ENCODE measurements at regions not wholly inside any gene's neighbourhood (a gene's known extent, or its start where the extent isn't known, plus 50 kb on each side); places are given as distances from the start of the nearest gene placed in this dataset.

DNA sequence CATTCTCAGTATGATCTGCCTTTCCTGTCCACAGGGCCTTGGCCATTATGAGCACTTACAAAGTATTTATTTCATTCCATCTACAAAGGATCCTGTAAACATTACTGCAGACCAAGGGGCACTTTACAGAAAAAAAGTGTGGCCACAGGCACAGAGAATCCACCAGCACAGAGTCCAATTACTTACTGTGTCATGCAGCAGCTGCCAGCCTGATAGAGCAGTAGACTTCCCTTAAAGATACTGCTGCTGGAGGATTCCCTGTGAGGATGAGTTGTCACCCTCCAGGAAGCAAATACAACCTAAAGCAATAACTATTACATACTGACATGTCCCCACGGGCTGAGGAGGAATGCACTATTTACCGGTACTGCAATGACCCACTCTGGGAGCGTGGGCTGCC, 97.1 kb upstream of the COG2 start:
- no peak overlapping the region for H3K4me3 ChIP-seq (ENCODE audit: low read length in 3 of 3)
- no peak overlapping the region for H3K9ac ChIP-seq (ENCODE audit: low read length in 3 of 3)
- H3K27me3 ChIP-seq (ENCODE audit: control insufficient read depth, insufficient read depth, low read length) = no peaks in the 10 kb centered on the region
- no peaks in the 10 kb centered on the region for H3K9me3 ChIP-seq (ENCODE audit: control insufficient read depth in 2 of 3, insufficient read depth in 1 of 3, low read length in 3 of 3)
- DNase-seq (no peak), FAIRE-seq (no peak)
- intact Hi-C loops (cut with DNase I) = no loop called here
- H3K27ac ChIP-seq (ENCODE audit: low read depth in 2 of 2, low read length in 2 of 2) = no peak overlapping the region
- TF ChIP-seq, protein P1, sequence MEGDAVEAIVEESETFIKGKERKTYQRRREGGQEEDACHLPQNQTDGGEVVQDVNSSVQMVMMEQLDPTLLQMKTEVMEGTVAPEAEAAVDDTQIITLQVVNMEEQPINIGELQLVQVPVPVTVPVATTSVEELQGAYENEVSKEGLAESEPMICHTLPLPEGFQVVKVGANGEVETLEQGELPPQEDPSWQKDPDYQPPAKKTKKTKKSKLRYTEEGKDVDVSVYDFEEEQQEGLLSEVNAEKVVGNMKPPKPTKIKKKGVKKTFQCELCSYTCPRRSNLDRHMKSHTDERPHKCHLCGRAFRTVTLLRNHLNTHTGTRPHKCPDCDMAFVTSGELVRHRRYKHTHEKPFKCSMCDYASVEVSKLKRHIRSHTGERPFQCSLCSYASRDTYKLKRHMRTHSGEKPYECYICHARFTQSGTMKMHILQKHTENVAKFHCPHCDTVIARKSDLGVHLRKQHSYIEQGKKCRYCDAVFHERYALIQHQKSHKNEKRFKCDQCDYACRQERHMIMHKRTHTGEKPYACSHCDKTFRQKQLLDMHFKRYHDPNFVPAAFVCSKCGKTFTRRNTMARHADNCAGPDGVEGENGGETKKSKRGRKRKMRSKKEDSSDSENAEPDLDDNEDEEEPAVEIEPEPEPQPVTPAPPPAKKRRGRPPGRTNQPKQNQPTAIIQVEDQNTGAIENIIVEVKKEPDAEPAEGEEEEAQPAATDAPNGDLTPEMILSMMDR (IDR thresholded peaks at IDR 0.05; ENCODE audit: borderline replicate concordance, extremely low read depth, insufficient read depth) = no peak
- H3K4me1 ChIP-seq (ENCODE audit: control insufficient read depth in 2 of 3, insufficient read depth in 2 of 3, low read depth in 1 of 3, low read length in 3 of 3) = peaks cover 0 to 4% (median 0%) of the 10 kb centered on the region in 3 donors
- no peaks in the 10 kb centered on the region for H3K36me3 ChIP-seq (ENCODE audit: control insufficient read depth in 2 of 3, insufficient read depth in 3 of 3, low read length in 3 of 3)

DNA sequence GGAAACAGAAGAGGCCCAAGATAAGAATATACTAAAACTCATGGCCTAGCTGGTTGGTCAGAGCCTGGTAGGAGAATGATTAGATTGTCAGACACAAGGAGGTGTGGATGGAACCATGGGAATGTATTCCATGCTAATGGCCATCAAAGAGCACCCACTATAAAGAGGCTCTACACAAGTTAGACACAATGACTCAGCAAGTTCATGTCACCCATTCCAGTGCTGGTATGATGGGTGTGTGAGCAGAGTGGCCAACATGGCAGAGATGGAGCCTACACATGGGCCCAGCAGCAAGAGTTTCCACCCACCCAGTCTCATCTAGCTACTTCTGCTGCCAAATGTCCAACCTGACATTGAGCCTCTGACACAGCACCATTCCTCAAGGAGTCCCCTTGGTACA, 97.5 kb upstream of the COG2 start:
- Histone ChIP-seq H3K9me3 (ENCODE audit: control insufficient read depth in 2 of 3, insufficient read depth in 1 of 3, low read length in 3 of 3) (no peaks in the 10 kb centered on the region), H3K4me3 (ENCODE audit: low read length in 3 of 3) (no peak overlapping the region), H3K9ac (ENCODE audit: low read length in 3 of 3) (no peak overlapping the region), H3K27ac (ENCODE audit: low read depth in 2 of 2, low read length in 2 of 2) (no peak overlapping the region), H3K27me3 (ENCODE audit: control insufficient read depth, insufficient read depth, low read length) (no peaks in the 10 kb centered on the region), H3K4me1 (ENCODE audit: control insufficient read depth in 2 of 3, insufficient read depth in 2 of 3, low read depth in 1 of 3, low read length in 3 of 3) (peaks cover 0 to 1% (median 0%) of the 10 kb centered on the region in 3 donors), H3K36me3 (ENCODE audit: control insufficient read depth in 2 of 3, insufficient read depth in 3 of 3, low read length in 3 of 3) (no peaks in the 10 kb centered on the region)
- FAIRE-seq = no peak
- TF ChIP-seq, protein P1 (IDR thresholded peaks at IDR 0.05; ENCODE audit: borderline replicate concordance, extremely low read depth, insufficient read depth) = no peak
- intact Hi-C loops (cut with DNase I) = no loop called here
- DNase-seq = no peak

DNA sequence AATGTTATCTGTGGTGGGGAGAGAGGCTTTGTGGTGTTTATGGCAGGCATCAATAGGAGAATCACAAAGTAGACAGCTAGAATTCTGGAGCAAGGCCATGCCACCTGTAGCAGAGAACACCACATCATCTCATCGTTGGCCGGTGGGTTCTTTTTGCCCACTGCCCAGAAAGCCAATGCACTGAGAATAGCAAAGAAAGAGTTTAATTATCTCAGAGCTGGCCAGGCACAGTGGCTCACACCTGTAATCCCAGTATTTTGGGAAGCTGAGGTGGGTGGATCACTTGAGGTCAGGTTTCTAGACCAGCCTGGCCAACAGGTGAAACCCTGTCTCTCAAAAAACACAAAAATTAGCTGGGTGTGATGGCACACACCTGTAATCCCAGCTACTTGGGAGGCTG, 99.2 kb upstream of the COG2 start:
- H3K4me3 ChIP-seq (ENCODE audit: low read length in 3 of 3) = no peak overlapping the region
- no peaks in the 10 kb centered on the region for H3K27me3 ChIP-seq (ENCODE audit: control insufficient read depth, insufficient read depth, low read length)
- intact Hi-C loops (cut with DNase I) = no loop called here
- H3K9ac ChIP-seq (ENCODE audit: low read length in 3 of 3) = no peak overlapping the region
- H3K4me1 ChIP-seq (ENCODE audit: control insufficient read depth in 2 of 3, insufficient read depth in 2 of 3, low read depth in 1 of 3, low read length in 3 of 3) = no peaks in the 10 kb centered on the region
- H3K9me3 ChIP-seq (ENCODE audit: control insufficient read depth in 2 of 3, insufficient read depth in 1 of 3, low read length in 3 of 3) = no peaks in the 10 kb centered on the region
- FAIRE-seq = no peak
- H3K36me3 ChIP-seq (ENCODE audit: control insufficient read depth in 2 of 3, insufficient read depth in 3 of 3, low read length in 3 of 3) = no peaks in the 10 kb centered on the region
- no peak for DNase-seq
- TF ChIP-seq, protein P1 (IDR thresholded peaks at IDR 0.05; ENCODE audit: borderline replicate concordance, extremely low read depth, insufficient read depth) = no peak
- H3K27ac ChIP-seq (ENCODE audit: low read depth in 2 of 2, low read length in 2 of 2) = no peak overlapping the region

DNA sequence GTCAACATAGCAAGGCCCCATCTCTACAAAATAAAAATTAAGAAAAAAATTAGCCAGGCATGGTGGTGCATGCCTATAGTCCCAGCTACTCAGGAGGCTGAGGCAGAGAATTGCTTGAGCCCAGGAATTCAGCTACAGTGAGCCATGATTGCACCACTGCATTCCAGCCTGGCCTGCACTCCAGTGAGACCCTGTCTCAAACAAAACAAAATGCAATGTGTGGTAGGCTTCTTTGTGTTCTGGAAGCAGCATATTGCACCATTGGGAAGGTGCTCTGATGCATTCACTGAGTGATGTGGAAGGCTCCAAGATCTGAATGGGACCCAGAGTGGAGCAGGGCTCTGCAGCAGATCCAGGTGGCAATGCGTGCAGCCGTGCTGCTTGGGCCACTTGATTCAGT, 99.6 kb upstream of the COG2 start:
- DNase-seq (no peak), FAIRE-seq (no peak)
- H3K27me3 ChIP-seq (ENCODE audit: control insufficient read depth, insufficient read depth, low read length) = no peaks in the 10 kb centered on the region

More for the DNA sequence above, 99.6 kb upstream of the COG2 start:
- H3K9me3 ChIP-seq (ENCODE audit: control insufficient read depth in 2 of 3, insufficient read depth in 1 of 3, low read length in 3 of 3) = no peaks in the 10 kb centered on the region
- H3K36me3 ChIP-seq (ENCODE audit: control insufficient read depth in 2 of 3, insufficient read depth in 3 of 3, low read length in 3 of 3) = no peaks in the 10 kb centered on the region
- H3K4me1 ChIP-seq (ENCODE audit: control insufficient read depth in 2 of 3, insufficient read depth in 2 of 3, low read depth in 1 of 3, low read length in 3 of 3) = no peaks in the 10 kb centered on the region
- H3K9ac ChIP-seq (ENCODE audit: low read length in 3 of 3) = no peak overlapping the region
- H3K4me3 ChIP-seq (ENCODE audit: low read length in 3 of 3) = no peak overlapping the region
- intact Hi-C loops (cut with DNase I) = no loop called here
- TF ChIP-seq, protein P1 (IDR thresholded peaks at IDR 0.05; ENCODE audit: borderline replicate concordance, extremely low read depth, insufficient read depth) = no peak
- H3K27ac ChIP-seq (ENCODE audit: low read depth in 2 of 2, low read length in 2 of 2) = no peak overlapping the region
